Vagina (tissue), 2 donors: ENCODE measurements at regions not wholly inside any gene's neighbourhood (a gene's known extent, or its start where the extent isn't known, plus 50 kb on each side); places are given as distances from the start of the nearest gene placed in this dataset.

Source experiments
- DNase-seq, 2 donors: peaks; one replicate each; pipeline ENCODE4 v3.0.0-alpha.2; 2017; ENCODE audit errors: extremely low spot score in 2 of 2
- H3K27ac ChIP-seq: fragments of 200-600 bp; sonication (generic); one replicate; pipeline ENCODE4 v1.5.1; 2019
- H3K27me3 ChIP-seq: fragments of 200-600 bp; sonication (generic); one replicate; pipeline ENCODE4 v1.5.1; 2019
- H3K36me3 ChIP-seq, 2 donors: fragments of 200-600 bp; sonication (generic); one replicate each; pipeline ENCODE4 v1.5.1; 2017 to 2019
- H3K4me1 ChIP-seq: fragments of 200-600 bp; sonication (generic); one replicate; pipeline ENCODE4 v1.5.1; 2019
- H3K4me3 ChIP-seq, 2 donors: fragments of 200-600 bp; sonication (generic); 1 replicate in 1 of 2; 2 replicates in 1 of 2; pipeline ENCODE4 v1.5.1; 2016 to 2019
- H3K9me3 ChIP-seq: fragments of 200-600 bp; sonication (generic); one replicate; pipeline ENCODE4 v1.5.1; 2019
- CTCF ChIP-seq, 3 experiments: fragments of 450-650 bp in 2 of 3; fragments of 200-600 bp in 1 of 3; sonication (generic) in 1 of 3; IDR thresholded peaks; one replicate each; pipeline ENCODE4 v1.5.1; 2017 to 2019; ENCODE audit warnings: antibody characterized with exemption in 3 of 3, mild to moderate bottlenecking in 2 of 3, moderate library complexity in 2 of 3
- POLR2A ChIP-seq, 2 donors: fragments of 450-650 bp; IDR thresholded peaks; one replicate each; pipeline ENCODE4 v1.6.1; 2017; ENCODE audit warnings: antibody characterized with exemption in 2 of 2, mild to moderate bottlenecking in 2 of 2, moderate library complexity in 2 of 2
- POLR2AphosphoS5 ChIP-seq, 2 donors: sonication (generic); formaldehyde crosslinking; IDR thresholded peaks; one replicate each; pipeline ENCODE4 v1.9.0; 2017; ENCODE audit warnings: antibody characterized with exemption in 2 of 2, mild to moderate bottlenecking in 2 of 2, low read depth in 1 of 2; ENCODE audit not compliant: insufficient read depth in 1 of 2
- intact Hi-C: fragments of 100-400 bp; cut with DNase I; formaldehyde crosslinking; loops from one replicate; pipeline ENCODE4 v1.15.1; 2023

- Histone ChIP-seq H3K27ac (no peak overlapping the region), H3K27me3 (no peaks in the 10 kb centered on the region), H3K4me1 (no peaks in the 10 kb centered on the region), H3K4me3 (no peak overlapping the region), H3K36me3 (no peaks in the 10 kb centered on the region), H3K9me3 (no peaks in the 10 kb centered on the region)
- TF ChIP-seq POLR2AphosphoS5 (IDR thresholded peaks at IDR 0.05; ENCODE audit: insufficient read depth in 1 of 2, low read depth in 1 of 2) (no peak), CTCF (IDR thresholded peaks at IDR 0.05) (no peak), POLR2A (IDR thresholded peaks at IDR 0.05) (no peak)
- DNase-seq, result no peak
- intact Hi-C loops, result no loop called here
These were observed 149.0 kb upstream of the GSC start for GRCh38 chr14:94918896-94919295.

GRCh38 chr14:94917041-94917600 lies 147.2 kb upstream of the GSC start:
- TF ChIP-seq POLR2AphosphoS5 (IDR thresholded peaks at IDR 0.05; ENCODE audit: insufficient read depth in 1 of 2, low read depth in 1 of 2) (no peak), CTCF (IDR thresholded peaks at IDR 0.05) (no peak)
- Histone ChIP-seq H3K4me1 (no peaks in the 10 kb centered on the region), H3K27me3 (no peaks in the 10 kb centered on the region), H3K9me3 (no peaks in the 10 kb centered on the region), H3K4me3 (no peak overlapping the region), H3K27ac (no peak overlapping the region), H3K36me3 (no peaks in the 10 kb centered on the region)
- no peak for DNase-seq
- intact Hi-C loops, result no loop called here

- Histone ChIP-seq H3K36me3 (no peaks in the 10 kb centered on the region), H3K27ac (no peak overlapping the region), H3K4me3 (no peak overlapping the region), H3K4me1 (no peaks in the 10 kb centered on the region), H3K9me3 (no peaks in the 10 kb centered on the region), H3K27me3 (no peaks in the 10 kb centered on the region)
- DNase-seq, result no peak
- intact Hi-C loops, result no loop called here
- no peak for TF ChIP-seq CTCF (IDR thresholded peaks at IDR 0.05)
- no peak for TF ChIP-seq POLR2A (IDR thresholded peaks at IDR 0.05)
- no peak for TF ChIP-seq POLR2AphosphoS5 (IDR thresholded peaks at IDR 0.05; ENCODE audit: insufficient read depth in 1 of 2, low read depth in 1 of 2)
These were observed 144.3 kb upstream of the GSC start for GRCh38 chr14:94914191-94914590.

GRCh38 chr14:94907626-94908261 lies 137.8 kb upstream of the GSC start:
- no peak for DNase-seq
- H3K9me3 ChIP-seq, result no peaks in the 10 kb centered on the region
- no peaks in the 10 kb centered on the region for H3K4me1 ChIP-seq
- intact Hi-C loops, result no loop called here
- H3K36me3 ChIP-seq, result no peaks in the 10 kb centered on the region
- H3K4me3 ChIP-seq, result peak overlapping the region in 1 of 2 donors; percentile 3
- TF ChIP-seq POLR2A (IDR thresholded peaks at IDR 0.05) (no peak), POLR2AphosphoS5 (IDR thresholded peaks at IDR 0.05; ENCODE audit: insufficient read depth in 1 of 2, low read depth in 1 of 2) (no peak), CTCF (IDR thresholded peaks at IDR 0.05) (no peak)
- no peak overlapping the region for H3K27ac ChIP-seq
- no peaks in the 10 kb centered on the region for H3K27me3 ChIP-seq

- intact Hi-C loops, result no loop called here
- TF ChIP-seq POLR2A (IDR thresholded peaks at IDR 0.05) (no peak), CTCF (IDR thresholded peaks at IDR 0.05) (no peak), POLR2AphosphoS5 (IDR thresholded peaks at IDR 0.05; ENCODE audit: insufficient read depth in 1 of 2, low read depth in 1 of 2) (no peak)
- no peaks in the 10 kb centered on the region for H3K4me1 ChIP-seq
- DNase-seq, result no peak
- peak overlapping the region in 1 of 2 donors; percentile 3 for H3K4me3 ChIP-seq
- H3K27me3 ChIP-seq, result no peaks in the 10 kb centered on the region
- H3K27ac ChIP-seq, result no peak overlapping the region
- no peaks in the 10 kb centered on the region for H3K36me3 ChIP-seq
- no peaks in the 10 kb centered on the region for H3K9me3 ChIP-seq
These were observed 137.2 kb upstream of the GSC start for GRCh38 chr14:94906991-94907587.
